Muscle of leg (tissue), 3 donors: ENCODE measurements at regions not wholly inside any gene's neighbourhood (a gene's known extent, or its start where the extent isn't known, plus 50 kb on each side); places are given as distances from the start of the nearest gene placed in this dataset.
A peak's percentile ranks its signal among the peaks of the same experiment; 100 is the strongest.

Source experiments
- DNase-seq: peaks from one replicate; pipeline ENCODE4 v3.0.0; 2013
- H3K27ac ChIP-seq: one replicate; pipeline ENCODE4 v1.5.1; 2013; ENCODE audit warnings: mild to moderate bottlenecking, low read length, control low read depth
- H3K27me3 ChIP-seq: one replicate; pipeline ENCODE4 v1.6.1; 2013; ENCODE audit warnings: low read length; ENCODE audit not compliant: control insufficient read depth, insufficient read depth
- H3K36me3 ChIP-seq: one replicate; pipeline ENCODE4 v1.6.1; 2013; ENCODE audit warnings: low read length; ENCODE audit not compliant: control insufficient read depth, insufficient read depth
- H3K4me1 ChIP-seq: one replicate; pipeline ENCODE4 v1.6.1; 2013; ENCODE audit warnings: low read length; ENCODE audit not compliant: control insufficient read depth, insufficient read depth
- H3K4me3 ChIP-seq: one replicate; pipeline ENCODE4 v1.5.1; 2013; ENCODE audit warnings: low read length, control low read depth
- H3K9me3 ChIP-seq: replicated peaks from 2 replicates; pipeline ENCODE4 v1.6.1; 2013; ENCODE audit warnings: low read depth, low read length; ENCODE audit not compliant: control insufficient read depth
- WGBS: methylation state at CpG from one replicate; pipeline ENCODE4 v1.1.5; 2013; ENCODE audit warnings: missing lambda C conversion rate; ENCODE audit not compliant: insufficient coverage; 5-methylcytosine and 5-hydroxymethylcytosine counted together

- no peaks in the 10 kb centered on the region for H3K27me3 ChIP-seq
- H3K4me3 ChIP-seq, result no peak overlapping the region
- WGBS, result no CpG with 5 or more reads among the region's 2 CpGs
- no peak overlapping the region for H3K27ac ChIP-seq
- H3K36me3 ChIP-seq, result no peaks in the 10 kb centered on the region
- H3K9me3 ChIP-seq, result no peaks in the 10 kb centered on the region
- no peak for DNase-seq
- no peaks in the 10 kb centered on the region for H3K4me1 ChIP-seq
Measured at GRCh38 chr6:156182356-156182755, 594.8 kb upstream of the ARID1B start.

GRCh38 chr6:156181506-156181905 lies 595.7 kb upstream of the ARID1B start:
- WGBS, result 83% methylated on average over 2 of the region's 6 CpGs
- no peaks in the 10 kb centered on the region for H3K27me3 ChIP-seq

GRCh38 chr6:156175971-156176421 lies 601.2 kb upstream of the ARID1B start:
- peak; percentile 48 for DNase-seq
- WGBS, result 19% methylated on average over 10 of the region's 12 CpGs

More at GRCh38 chr6:156181506-156181905, 595.7 kb upstream of the ARID1B start:
- no peak for DNase-seq
- Histone ChIP-seq H3K4me1 (no peaks in the 10 kb centered on the region), H3K36me3 (no peaks in the 10 kb centered on the region), H3K4me3 (no peak overlapping the region), H3K27ac (no peak overlapping the region), H3K9me3 (no peaks in the 10 kb centered on the region)

GRCh38 chr6:156175433-156175832 lies 601.7 kb upstream of the ARID1B start:
- Histone ChIP-seq H3K9me3 (no peaks in the 10 kb centered on the region), H3K27ac (no peak overlapping the region), H3K4me1 (no peaks in the 10 kb centered on the region), H3K4me3 (no peak overlapping the region), H3K36me3 (no peaks in the 10 kb centered on the region), H3K27me3 (no peaks in the 10 kb centered on the region)
- WGBS, result 83% methylated on average over 1 of the region's 3 CpGs
- no peak for DNase-seq

More at GRCh38 chr6:156175971-156176421, 601.2 kb upstream of the ARID1B start:
- Histone ChIP-seq H3K27me3 (no peaks in the 10 kb centered on the region), H3K36me3 (no peaks in the 10 kb centered on the region), H3K27ac (no peak overlapping the region), H3K4me1 (no peaks in the 10 kb centered on the region), H3K4me3 (no peak overlapping the region), H3K9me3 (no peaks in the 10 kb centered on the region)

GRCh38 chr6:156174031-156174890 lies 602.9 kb upstream of the ARID1B start:
- no peak for DNase-seq
- Histone ChIP-seq H3K4me3 (no peak overlapping the region), H3K27ac (no peak overlapping the region), H3K36me3 (no peaks in the 10 kb centered on the region), H3K9me3 (no peaks in the 10 kb centered on the region), H3K4me1 (no peaks in the 10 kb centered on the region), H3K27me3 (no peaks in the 10 kb centered on the region)
- 88% methylated on average over 2 of the region's 11 CpGs for WGBS

- Histone ChIP-seq H3K36me3 (no peaks in the 10 kb centered on the region), H3K27ac (no peak overlapping the region), H3K4me3 (no peak overlapping the region), H3K4me1 (peaks cover 5% of the 10 kb centered on the region), H3K9me3 (no peaks in the 10 kb centered on the region), H3K27me3 (no peaks in the 10 kb centered on the region)
- WGBS, result no CpG with 5 or more reads among the region's 1 CpG
- no peak for DNase-seq
Measured at GRCh38 chr6:156169371-156169770, 607.8 kb upstream of the ARID1B start.

- Histone ChIP-seq H3K4me3 (no peak overlapping the region), H3K4me1 (peaks cover 5% of the 10 kb centered on the region), H3K27ac (peak overlapping the region; percentile 65), H3K36me3 (no peaks in the 10 kb centered on the region), H3K9me3 (no peaks in the 10 kb centered on the region), H3K27me3 (no peaks in the 10 kb centered on the region)
- 25% methylated on average over 5 of the region's 7 CpGs for WGBS
- peak; percentile 67 for DNase-seq
Measured at GRCh38 chr6:156167625-156168071, 609.5 kb upstream of the ARID1B start.

GRCh38 chr6:156167016-156167624 lies 610.1 kb upstream of the ARID1B start:
- Histone ChIP-seq H3K4me3 (no peak overlapping the region), H3K9me3 (no peaks in the 10 kb centered on the region), H3K27me3 (no peaks in the 10 kb centered on the region), H3K4me1 (peaks cover 5% of the 10 kb centered on the region), H3K36me3 (no peaks in the 10 kb centered on the region), H3K27ac (peak overlapping the region; percentile 65)
- DNase-seq, result peak; percentile 62
- 37% methylated on average over 3 of the region's 7 CpGs for WGBS

GRCh38 chr6:156166093-156166492 lies 611.1 kb upstream of the ARID1B start:
- no peak overlapping the region for H3K4me3 ChIP-seq
- 83% methylated on average over 2 of the region's 4 CpGs for WGBS
- no peaks in the 10 kb centered on the region for H3K27me3 ChIP-seq
- H3K4me1 ChIP-seq, result peaks cover 5% of the 10 kb centered on the region
- no peak for DNase-seq
- no peaks in the 10 kb centered on the region for H3K9me3 ChIP-seq
- H3K36me3 ChIP-seq, result no peaks in the 10 kb centered on the region
- H3K27ac ChIP-seq, result no peak overlapping the region

- H3K4me3 ChIP-seq, result no peak overlapping the region
- peaks cover 5% of the 10 kb centered on the region for H3K4me1 ChIP-seq
- H3K36me3 ChIP-seq, result no peaks in the 10 kb centered on the region
- H3K9me3 ChIP-seq, result no peaks in the 10 kb centered on the region
- no peaks in the 10 kb centered on the region for H3K27me3 ChIP-seq
- DNase-seq, result no peak
- no peak overlapping the region for H3K27ac ChIP-seq
- 100% methylated on average over 1 of the region's 4 CpGs for WGBS
Measured at GRCh38 chr6:156164701-156165452, 612.3 kb upstream of the ARID1B start.
